GM11168 (cell line): ENCODE measurements at regions not wholly inside any gene's neighbourhood (a gene's known extent, or its start where the extent isn't known, plus 50 kb on each side); places are given as distances from the start of the nearest gene placed in this dataset.

ENCODE experiments used
- in situ Hi-C: fragments of 300-500 bp; cut with MboI; formaldehyde crosslinking; loops from one replicate; pipeline ENCODE4 v1.12.0; 2022; ENCODE audit warnings: low sequenced_read_pairs; ENCODE audit not compliant: unreplicated experiment

DNA sequence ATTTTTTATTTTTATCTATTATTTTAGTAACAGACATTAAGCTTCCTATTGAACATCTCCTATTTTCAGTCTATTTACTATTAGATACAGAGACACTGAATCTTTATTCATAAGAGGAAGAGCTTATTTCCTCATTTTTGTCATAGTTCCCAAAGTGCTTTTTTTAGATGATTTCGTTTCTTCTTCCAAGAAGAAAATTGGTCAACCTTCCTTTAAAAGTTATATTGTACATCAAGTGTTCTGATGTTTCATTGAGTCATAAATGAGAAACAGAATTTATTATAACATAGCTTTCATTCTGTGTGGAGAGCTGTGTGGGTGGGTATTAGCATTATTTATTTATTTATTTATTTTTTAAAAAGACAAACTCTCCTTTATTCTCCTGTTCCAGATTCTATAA, 50.6 kb upstream of the BACH1 start:
- in situ Hi-C loops, result loop anchor here (10.0 kb wide), 1 partner anchor 127 kb away; no protein-coding TSS in a partner anchor
